ENCODE measurements at regions not wholly inside any gene's neighbourhood (a gene's known extent, or its start where the extent isn't known, plus 50 kb on each side); places are given as distances from the start of the nearest gene placed in this dataset.

DNA sequence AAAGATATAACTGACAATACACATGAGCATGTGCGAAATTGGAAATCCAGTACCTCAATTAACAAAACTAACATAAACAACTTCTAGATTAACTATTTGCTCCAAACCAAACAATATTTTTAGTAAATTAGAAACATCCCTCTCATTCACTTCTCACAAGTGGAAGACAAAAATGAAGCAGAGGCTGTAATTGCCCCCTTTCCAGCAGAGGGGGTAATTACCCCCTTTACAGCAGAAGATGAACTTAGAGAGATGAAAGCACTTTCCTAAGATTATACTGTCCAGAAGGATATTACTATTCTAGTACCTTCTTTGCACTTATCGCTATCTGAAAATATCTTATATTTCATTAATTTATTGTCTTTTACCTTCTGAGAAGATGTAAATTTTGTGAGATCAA, 1025.2 kb downstream of the FSCB start:
- Histone ChIP-seq H3K4me3 (no peak overlapping the region), H3K9me3 (no peaks in the 10 kb centered on the region), H3K27ac (no peak overlapping the region), H3K4me2 (no peak overlapping the region), H3K4me1 (no peaks in the 10 kb centered on the region)
- WGBS (ENCODE audit: missing lambda C conversion rate), result 86% methylated on average over 2 of the region's 2 CpGs
- TF ChIP-seq RAD21 (conservative IDR thresholded peaks at IDR 0.05 in 1 of 2, IDR thresholded peaks at IDR 0.05 in 1 of 2), result no peak
- TF ChIP-seq BHLHE40 (IDR thresholded peaks at IDR 0.05; ENCODE audit: low read depth, low read length), result no peak
- no peak for TF ChIP-seq GATA3 (IDR thresholded peaks at IDR 0.05; ENCODE audit: borderline replicate concordance)
- no peak for TF ChIP-seq POLR2A (IDR thresholded peaks at IDR 0.05; ENCODE audit: low read length)
- TF ChIP-seq, protein P1, sequence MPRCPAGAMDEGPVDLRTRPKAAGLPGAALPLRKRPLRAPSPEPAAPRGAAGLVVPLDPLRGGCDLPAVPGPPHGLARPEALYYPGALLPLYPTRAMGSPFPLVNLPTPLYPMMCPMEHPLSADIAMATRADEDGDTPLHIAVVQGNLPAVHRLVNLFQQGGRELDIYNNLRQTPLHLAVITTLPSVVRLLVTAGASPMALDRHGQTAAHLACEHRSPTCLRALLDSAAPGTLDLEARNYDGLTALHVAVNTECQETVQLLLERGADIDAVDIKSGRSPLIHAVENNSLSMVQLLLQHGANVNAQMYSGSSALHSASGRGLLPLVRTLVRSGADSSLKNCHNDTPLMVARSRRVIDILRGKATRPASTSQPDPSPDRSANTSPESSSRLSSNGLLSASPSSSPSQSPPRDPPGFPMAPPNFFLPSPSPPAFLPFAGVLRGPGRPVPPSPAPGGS (IDR thresholded peaks at IDR 0.05), result no peak
- TF ChIP-seq NR3C1 (IDR thresholded peaks at IDR 0.05), result no peak
- no peak for TF ChIP-seq POLR2AphosphoS2 (conservative IDR thresholded peaks at IDR 0.05; ENCODE audit: low read length)
- TF ChIP-seq CBX8 (IDR thresholded peaks at IDR 0.05), result no peak
- no peak for TF ChIP-seq RCOR1 (IDR thresholded peaks at IDR 0.05; ENCODE audit: low read depth, low read length)
- no peak for TF ChIP-seq EHMT2 (IDR thresholded peaks at IDR 0.05; ENCODE audit: low read depth)
- no peak for FAIRE-seq
- no peak for DNase-seq (ENCODE audit: low read depth in 1 of 2, low spot score in 1 of 2)
- ATAC-seq, result no peak
- ChIA-PET CTCF (interaction anchor here (0.6 kb wide), 1 partner anchor 634 kb away, joined by 3 read pairs; no protein-coding TSS in a partner anchor), POLR2A (no interaction called here)

DNA sequence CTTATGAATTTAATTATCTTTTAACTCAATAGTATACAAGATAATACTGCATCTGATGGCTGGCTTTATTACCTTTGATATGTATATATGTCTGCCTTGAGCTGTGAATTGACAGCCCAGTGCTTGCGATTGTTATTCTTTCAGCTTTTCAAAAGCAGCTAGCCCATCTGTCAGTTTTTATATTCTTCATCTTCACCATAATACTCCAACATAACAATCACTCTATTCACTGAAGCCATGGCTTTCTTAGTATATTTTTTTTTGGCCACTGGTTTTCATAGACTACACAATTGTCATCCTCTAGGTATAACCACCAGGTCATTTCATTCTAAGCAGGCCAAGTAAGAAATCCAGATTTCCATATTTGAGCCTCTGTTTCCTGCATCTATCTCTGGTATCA, 1026.1 kb downstream of the FSCB start:
- ATAC-seq (no peak), DNase-seq (ENCODE audit: low read depth in 1 of 2, low spot score in 1 of 2) (no peak), FAIRE-seq (no peak)
- Histone ChIP-seq H3K4me1 (no peaks in the 10 kb centered on the region), H3K4me3 (no peak overlapping the region), H3K4me2 (no peak overlapping the region), H3K27ac (no peak overlapping the region), H3K9me3 (no peaks in the 10 kb centered on the region; the same call in 2 of the 3 replicates)
- POLR2A ChIA-PET, result no interaction called here
- CTCF ChIA-PET, result interaction anchor here (1.6 kb wide), 1 partner anchor 23 kb away, joined by 3 read pairs; no protein-coding TSS in a partner anchor
- 82% methylated on average over 1 of the region's 1 CpG for WGBS (ENCODE audit: missing lambda C conversion rate)
- TF ChIP-seq, protein P2, sequence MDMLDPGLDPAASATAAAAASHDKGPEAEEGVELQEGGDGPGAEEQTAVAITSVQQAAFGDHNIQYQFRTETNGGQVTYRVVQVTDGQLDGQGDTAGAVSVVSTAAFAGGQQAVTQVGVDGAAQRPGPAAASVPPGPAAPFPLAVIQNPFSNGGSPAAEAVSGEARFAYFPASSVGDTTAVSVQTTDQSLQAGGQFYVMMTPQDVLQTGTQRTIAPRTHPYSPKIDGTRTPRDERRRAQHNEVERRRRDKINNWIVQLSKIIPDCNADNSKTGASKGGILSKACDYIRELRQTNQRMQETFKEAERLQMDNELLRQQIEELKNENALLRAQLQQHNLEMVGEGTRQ (IDR thresholded peaks at IDR 0.05), result no peak
- TF ChIP-seq SMC3 (IDR thresholded peaks at IDR 0.05), result no peak
- no peak for TF ChIP-seq CHD4 (IDR thresholded peaks at IDR 0.05; ENCODE audit: borderline replicate concordance)
- TF ChIP-seq HOXB5 (CRISPR knock-in tag; IDR thresholded peaks at IDR 0.05), result no peak
- TF ChIP-seq POLR2A (IDR thresholded peaks at IDR 0.05; ENCODE audit: low read length), result no peak
- TF ChIP-seq, protein P3, sequence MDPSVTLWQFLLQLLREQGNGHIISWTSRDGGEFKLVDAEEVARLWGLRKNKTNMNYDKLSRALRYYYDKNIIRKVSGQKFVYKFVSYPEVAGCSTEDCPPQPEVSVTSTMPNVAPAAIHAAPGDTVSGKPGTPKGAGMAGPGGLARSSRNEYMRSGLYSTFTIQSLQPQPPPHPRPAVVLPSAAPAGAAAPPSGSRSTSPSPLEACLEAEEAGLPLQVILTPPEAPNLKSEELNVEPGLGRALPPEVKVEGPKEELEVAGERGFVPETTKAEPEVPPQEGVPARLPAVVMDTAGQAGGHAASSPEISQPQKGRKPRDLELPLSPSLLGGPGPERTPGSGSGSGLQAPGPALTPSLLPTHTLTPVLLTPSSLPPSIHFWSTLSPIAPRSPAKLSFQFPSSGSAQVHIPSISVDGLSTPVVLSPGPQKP (IDR thresholded peaks at IDR 0.05; ENCODE audit: low read depth, low read length), result no peak
- TF ChIP-seq HDAC2 (IDR thresholded peaks at IDR 0.05), result no peak
- no peak for TF ChIP-seq FOXS1 (CRISPR knock-in tag; IDR thresholded peaks at IDR 0.05)
- no peak for TF ChIP-seq KDM1A (IDR thresholded peaks at IDR 0.05; ENCODE audit: low read depth)
- TF ChIP-seq NFE2L2 (conservative IDR thresholded peaks at IDR 0.05; ENCODE audit: low read length), result no peak
- TF ChIP-seq, protein P4, sequence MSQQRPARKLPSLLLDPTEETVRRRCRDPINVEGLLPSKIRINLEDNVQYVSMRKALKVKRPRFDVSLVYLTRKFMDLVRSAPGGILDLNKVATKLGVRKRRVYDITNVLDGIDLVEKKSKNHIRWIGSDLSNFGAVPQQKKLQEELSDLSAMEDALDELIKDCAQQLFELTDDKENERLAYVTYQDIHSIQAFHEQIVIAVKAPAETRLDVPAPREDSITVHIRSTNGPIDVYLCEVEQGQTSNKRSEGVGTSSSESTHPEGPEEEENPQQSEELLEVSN (IDR thresholded peaks at IDR 0.05; ENCODE audit: borderline replicate concordance, low read depth), result no peak

DNA sequence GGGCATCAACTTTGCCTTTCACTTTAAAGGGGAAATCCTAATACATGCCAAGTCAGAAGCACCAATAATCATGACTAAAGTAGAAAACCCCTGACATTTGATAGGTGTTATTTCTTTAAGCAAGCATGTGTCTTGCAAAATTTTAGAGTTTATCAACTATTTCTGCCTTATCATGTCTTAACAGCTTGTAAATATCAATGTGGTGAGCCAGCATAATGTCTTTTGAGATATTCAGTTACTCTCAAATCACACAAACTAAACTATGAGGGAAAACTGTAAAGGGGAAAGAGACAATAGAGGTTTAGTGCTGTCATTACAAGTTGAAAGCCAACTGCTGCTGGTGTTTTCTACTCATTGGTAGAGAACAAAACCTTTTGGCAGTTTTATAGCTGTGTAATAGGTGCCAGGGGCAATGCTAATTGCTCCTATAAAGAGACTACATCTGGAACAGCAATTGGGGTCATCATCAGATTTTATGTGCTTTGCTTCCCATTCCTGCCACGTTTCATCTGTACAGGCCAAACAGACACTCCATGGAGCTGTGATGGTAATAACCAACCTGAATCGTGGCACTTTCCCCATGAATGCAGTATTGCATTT, 1027.4 kb downstream of the FSCB start:
- Histone ChIP-seq H3K4me1 (no peaks in the 10 kb centered on the region), H3K4me3 (no peak overlapping the region), H3K9me3 (no peaks in the 10 kb centered on the region; the same call in 2 of the 3 replicates), H3K4me2 (no peak overlapping the region), H3K27ac (no peak overlapping the region)
- ChIA-PET POLR2A (no interaction called here), CTCF (interaction anchor here (1.6 to 1.8 kb wide), 2 partner anchors 10 to 24 kb away, joined by 3 to 7 read pairs; no protein-coding TSS in a partner anchor)
- FAIRE-seq, result no peak
- 0% methylated on average over 2 of the region's 2 CpGs for WGBS (ENCODE audit: missing lambda C conversion rate)
- no peak for DNase-seq (ENCODE audit: low read depth in 1 of 2, low spot score in 1 of 2)
- ATAC-seq, result no peak
- TF ChIP-seq CHD4 (IDR thresholded peaks at IDR 0.05; ENCODE audit: borderline replicate concordance) (no peak), NFE2L2 (conservative IDR thresholded peaks at IDR 0.05; ENCODE audit: low read length) (no peak), HEYL (CRISPR knock-in tag; IDR thresholded peaks at IDR 0.05) (no peak), RAD21 (conservative IDR thresholded peaks at IDR 0.05 in 1 of 2, IDR thresholded peaks at IDR 0.05 in 1 of 2) (no peak), BHLHE40 (IDR thresholded peaks at IDR 0.05; ENCODE audit: low read depth, low read length) (no peak), MYC (IDR thresholded peaks at IDR 0.05; ENCODE audit: borderline replicate concordance, low read length) (no peak), RFX5 (IDR thresholded peaks at IDR 0.05) (no peak), CHD2 (IDR thresholded peaks at IDR 0.05; ENCODE audit: low read length, partially characterized antibody) (no peak), EHMT2 (IDR thresholded peaks at IDR 0.05; ENCODE audit: low read depth) (no peak), MAFK (IDR thresholded peaks at IDR 0.05; ENCODE audit: partially characterized antibody) (no peak), MAZ (IDR thresholded peaks at IDR 0.05; ENCODE audit: borderline replicate concordance, low read depth, low read length) (no peak)
- TF ChIP-seq, protein P5, sequence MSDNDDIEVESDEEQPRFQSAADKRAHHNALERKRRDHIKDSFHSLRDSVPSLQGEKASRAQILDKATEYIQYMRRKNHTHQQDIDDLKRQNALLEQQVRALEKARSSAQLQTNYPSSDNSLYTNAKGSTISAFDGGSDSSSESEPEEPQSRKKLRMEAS (IDR thresholded peaks at IDR 0.05), result no peak
- TF ChIP-seq, protein P6, sequence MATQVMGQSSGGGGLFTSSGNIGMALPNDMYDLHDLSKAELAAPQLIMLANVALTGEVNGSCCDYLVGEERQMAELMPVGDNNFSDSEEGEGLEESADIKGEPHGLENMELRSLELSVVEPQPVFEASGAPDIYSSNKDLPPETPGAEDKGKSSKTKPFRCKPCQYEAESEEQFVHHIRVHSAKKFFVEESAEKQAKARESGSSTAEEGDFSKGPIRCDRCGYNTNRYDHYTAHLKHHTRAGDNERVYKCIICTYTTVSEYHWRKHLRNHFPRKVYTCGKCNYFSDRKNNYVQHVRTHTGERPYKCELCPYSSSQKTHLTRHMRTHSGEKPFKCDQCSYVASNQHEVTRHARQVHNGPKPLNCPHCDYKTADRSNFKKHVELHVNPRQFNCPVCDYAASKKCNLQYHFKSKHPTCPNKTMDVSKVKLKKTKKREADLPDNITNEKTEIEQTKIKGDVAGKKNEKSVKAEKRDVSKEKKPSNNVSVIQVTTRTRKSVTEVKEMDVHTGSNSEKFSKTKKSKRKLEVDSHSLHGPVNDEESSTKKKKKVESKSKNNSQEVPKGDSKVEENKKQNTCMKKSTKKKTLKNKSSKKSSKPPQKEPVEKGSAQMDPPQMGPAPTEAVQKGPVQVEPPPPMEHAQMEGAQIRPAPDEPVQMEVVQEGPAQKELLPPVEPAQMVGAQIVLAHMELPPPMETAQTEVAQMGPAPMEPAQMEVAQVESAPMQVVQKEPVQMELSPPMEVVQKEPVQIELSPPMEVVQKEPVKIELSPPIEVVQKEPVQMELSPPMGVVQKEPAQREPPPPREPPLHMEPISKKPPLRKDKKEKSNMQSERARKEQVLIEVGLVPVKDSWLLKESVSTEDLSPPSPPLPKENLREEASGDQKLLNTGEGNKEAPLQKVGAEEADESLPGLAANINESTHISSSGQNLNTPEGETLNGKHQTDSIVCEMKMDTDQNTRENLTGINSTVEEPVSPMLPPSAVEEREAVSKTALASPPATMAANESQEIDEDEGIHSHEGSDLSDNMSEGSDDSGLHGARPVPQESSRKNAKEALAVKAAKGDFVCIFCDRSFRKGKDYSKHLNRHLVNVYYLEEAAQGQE (IDR thresholded peaks at IDR 0.05), result no peak
